ENCODE measurements at regions not wholly inside any gene's neighbourhood (a gene's known extent, or its start where the extent isn't known, plus 50 kb on each side); places are given as distances from the start of the nearest gene placed in this dataset.
A peak's percentile ranks its signal among the peaks of the same experiment; 100 is the strongest.

GRCh38 chr2:8548619-8549150 is 133.2 kb upstream of the ID2 start:
- no peak for TF ChIP-seq POLR2AphosphoS5 (IDR thresholded peaks at IDR 0.05; ENCODE audit: low read depth, low read length)
- TF ChIP-seq POLR2A (IDR thresholded peaks at IDR 0.05; ENCODE audit: low read depth, low read length), result no peak
- no peak for TF ChIP-seq PAX5 (IDR thresholded peaks at IDR 0.05; ENCODE audit: insufficient read depth, low read length, severe bottlenecking)
- TF ChIP-seq POU2F2 (IDR thresholded peaks at IDR 0.05; ENCODE audit: low read depth, low read length), result no peak
- no peak for TF ChIP-seq TAF1 (IDR thresholded peaks at IDR 0.05; ENCODE audit: low read depth, low read length)
- no peak for TF ChIP-seq SPI1 (IDR thresholded peaks at IDR 0.05; ENCODE audit: low read depth, low read length)
- no peak for FAIRE-seq
- no peak for DNase-seq (ENCODE audit: insufficient read length, low spot score)

GRCh38 chr2:8549273-8549922 is 132.5 kb upstream of the ID2 start:
- TF ChIP-seq SPI1 (IDR thresholded peaks at IDR 0.05; ENCODE audit: low read depth, low read length) (no peak), POLR2AphosphoS5 (IDR thresholded peaks at IDR 0.05; ENCODE audit: low read depth, low read length) (no peak), POU2F2 (IDR thresholded peaks at IDR 0.05; ENCODE audit: low read depth, low read length) (no peak), TAF1 (IDR thresholded peaks at IDR 0.05; ENCODE audit: low read depth, low read length) (no peak), PAX5 (IDR thresholded peaks at IDR 0.05; ENCODE audit: insufficient read depth, low read length, severe bottlenecking) (no peak), POLR2A (IDR thresholded peaks at IDR 0.05; ENCODE audit: low read depth, low read length) (no peak)
- no peak for FAIRE-seq
- DNase-seq (ENCODE audit: insufficient read length, low spot score), result no peak

- no peak for TF ChIP-seq PAX5 (IDR thresholded peaks at IDR 0.05; ENCODE audit: insufficient read depth, low read length, severe bottlenecking)
- no peak for TF ChIP-seq POLR2A (IDR thresholded peaks at IDR 0.05; ENCODE audit: low read depth, low read length)
- TF ChIP-seq TAF1 (IDR thresholded peaks at IDR 0.05; ENCODE audit: low read depth, low read length), result no peak
- TF ChIP-seq SPI1 (IDR thresholded peaks at IDR 0.05; ENCODE audit: low read depth, low read length), result no peak
- TF ChIP-seq POU2F2 (IDR thresholded peaks at IDR 0.05; ENCODE audit: low read depth, low read length), result no peak
- no peak for TF ChIP-seq POLR2AphosphoS5 (IDR thresholded peaks at IDR 0.05; ENCODE audit: low read depth, low read length)
- no peak for FAIRE-seq
- no peak for DNase-seq (ENCODE audit: insufficient read length, low spot score)
Measured at GRCh38 chr2:8549942-8550341, 131.9 kb upstream of the ID2 start.

- no peak for FAIRE-seq
- no peak for DNase-seq (ENCODE audit: insufficient read length, low spot score)
- TF ChIP-seq PAX5 (IDR thresholded peaks at IDR 0.05; ENCODE audit: insufficient read depth, low read length, severe bottlenecking) (no peak), POLR2AphosphoS5 (IDR thresholded peaks at IDR 0.05; ENCODE audit: low read depth, low read length) (no peak), POU2F2 (IDR thresholded peaks at IDR 0.05; ENCODE audit: low read depth, low read length) (no peak), POLR2A (IDR thresholded peaks at IDR 0.05; ENCODE audit: low read depth, low read length) (no peak), TAF1 (IDR thresholded peaks at IDR 0.05; ENCODE audit: low read depth, low read length) (no peak), SPI1 (IDR thresholded peaks at IDR 0.05; ENCODE audit: low read depth, low read length) (no peak)
Measured at GRCh38 chr2:8550481-8550880, 131.4 kb upstream of the ID2 start.

- DNase-seq (ENCODE audit: insufficient read length, low spot score), result no peak
- no peak for FAIRE-seq
- TF ChIP-seq PAX5 (IDR thresholded peaks at IDR 0.05; ENCODE audit: insufficient read depth, low read length, severe bottlenecking) (no peak), POLR2AphosphoS5 (IDR thresholded peaks at IDR 0.05; ENCODE audit: low read depth, low read length) (no peak), POLR2A (IDR thresholded peaks at IDR 0.05; ENCODE audit: low read depth, low read length) (no peak), POU2F2 (IDR thresholded peaks at IDR 0.05; ENCODE audit: low read depth, low read length) (no peak), TAF1 (IDR thresholded peaks at IDR 0.05; ENCODE audit: low read depth, low read length) (no peak), SPI1 (IDR thresholded peaks at IDR 0.05; ENCODE audit: low read depth, low read length) (no peak)
Measured at GRCh38 chr2:8550937-8551621, 130.8 kb upstream of the ID2 start.

- TF ChIP-seq SPI1 (IDR thresholded peaks at IDR 0.05; ENCODE audit: low read depth, low read length) (0 out of 2 replicates have a peak, but pooled peaks have one; percentile 23), PAX5 (IDR thresholded peaks at IDR 0.05; ENCODE audit: insufficient read depth, low read length, severe bottlenecking) (no peak), POU2F2 (IDR thresholded peaks at IDR 0.05; ENCODE audit: low read depth, low read length) (no peak), POLR2AphosphoS5 (IDR thresholded peaks at IDR 0.05; ENCODE audit: low read depth, low read length) (no peak), POLR2A (IDR thresholded peaks at IDR 0.05; ENCODE audit: low read depth, low read length) (no peak), TAF1 (IDR thresholded peaks at IDR 0.05; ENCODE audit: low read depth, low read length) (no peak)
- peak; percentile 56 for DNase-seq (ENCODE audit: insufficient read length, low spot score)
- peak; percentile 97 for FAIRE-seq
Measured at GRCh38 chr2:8551622-8552074, 130.2 kb upstream of the ID2 start.

- DNase-seq (ENCODE audit: insufficient read length, low spot score) (no peak), FAIRE-seq (no peak)
- TF ChIP-seq POLR2AphosphoS5 (IDR thresholded peaks at IDR 0.05; ENCODE audit: low read depth, low read length) (no peak), SPI1 (IDR thresholded peaks at IDR 0.05; ENCODE audit: low read depth, low read length) (peak; percentile 18; the same call in 1 of the 2 replicates), POLR2A (IDR thresholded peaks at IDR 0.05; ENCODE audit: low read depth, low read length) (no peak), POU2F2 (IDR thresholded peaks at IDR 0.05; ENCODE audit: low read depth, low read length) (0 out of 2 replicates have a peak, but pooled peaks have one; percentile 30)
Measured at GRCh38 chr2:8552293-8552801, 129.5 kb upstream of the ID2 start.

GRCh38 chr2:8553643-8554042 is 128.2 kb upstream of the ID2 start:
- DNase-seq (ENCODE audit: insufficient read length, low spot score) (no peak), FAIRE-seq (no peak)
- TF ChIP-seq SPI1 (IDR thresholded peaks at IDR 0.05; ENCODE audit: low read depth, low read length) (no peak), POLR2AphosphoS5 (IDR thresholded peaks at IDR 0.05; ENCODE audit: low read depth, low read length) (no peak), PAX5 (IDR thresholded peaks at IDR 0.05; ENCODE audit: insufficient read depth, low read length, severe bottlenecking) (no peak), POU2F2 (IDR thresholded peaks at IDR 0.05; ENCODE audit: low read depth, low read length) (no peak), POLR2A (IDR thresholded peaks at IDR 0.05; ENCODE audit: low read depth, low read length) (no peak), TAF1 (IDR thresholded peaks at IDR 0.05; ENCODE audit: low read depth, low read length) (no peak)

GRCh38 chr2:8554296-8554806 is 127.5 kb upstream of the ID2 start:
- FAIRE-seq (no peak), DNase-seq (ENCODE audit: insufficient read length, low spot score) (no peak)
- TF ChIP-seq POU2F2 (IDR thresholded peaks at IDR 0.05; ENCODE audit: low read depth, low read length) (no peak), POLR2AphosphoS5 (IDR thresholded peaks at IDR 0.05; ENCODE audit: low read depth, low read length) (no peak), POLR2A (IDR thresholded peaks at IDR 0.05; ENCODE audit: low read depth, low read length) (no peak), TAF1 (IDR thresholded peaks at IDR 0.05; ENCODE audit: low read depth, low read length) (no peak), PAX5 (IDR thresholded peaks at IDR 0.05; ENCODE audit: insufficient read depth, low read length, severe bottlenecking) (no peak), SPI1 (IDR thresholded peaks at IDR 0.05; ENCODE audit: low read depth, low read length) (no peak)

Measured in GM12891 (cell line).